T1000 (cell line): ENCODE measurements at regions not wholly inside any gene's neighbourhood (a gene's known extent, or its start where the extent isn't known, plus 50 kb on each side); places are given as distances from the start of the nearest gene placed in this dataset.
"Not testable (repeated sequence)": the region's sequence is repeated elsewhere in the genome, so short reads cannot be mapped to it uniquely, and the experiment has no call there.

Source experiments
- DNase-seq: peaks from one replicate; lab custom pipeline; 2025; ENCODE audit warnings: mixed read lengths; lab: John Stamatoyannopoulos, UW

GRCh38 chr13:80828759-80829158, 487.8 kb upstream of the SPRY2 start:
- DNase-seq, result no peak

- no peak for DNase-seq
Measured at GRCh38 chr13:80825276-80825675, 484.4 kb upstream of the SPRY2 start.

GRCh38 chr13:80824229-80824628, 483.3 kb upstream of the SPRY2 start:
- DNase-seq, result no peak

- no peak for DNase-seq
Measured at GRCh38 chr13:80823472-80823871, 482.5 kb upstream of the SPRY2 start.

- no peak for DNase-seq
Measured at GRCh38 chr13:80821466-80821865, 480.5 kb upstream of the SPRY2 start.

GRCh38 chr13:80817979-80818378, 477.1 kb upstream of the SPRY2 start:
- no peak for DNase-seq

GRCh38 chr13:80814541-80814940, 473.6 kb upstream of the SPRY2 start:
- no peak for DNase-seq

- DNase-seq, result not testable (repeated sequence)
Measured at GRCh38 chr13:80810294-80810693, 469.4 kb upstream of the SPRY2 start.

GRCh38 chr13:80802946-80803345, 462.0 kb upstream of the SPRY2 start:
- no peak for DNase-seq

- no peak for DNase-seq
Measured at GRCh38 chr13:80798576-80799133, 457.7 kb upstream of the SPRY2 start.

GRCh38 chr13:80787604-80788003, 446.7 kb upstream of the SPRY2 start:
- no peak for DNase-seq

GRCh38 chr13:80783926-80784565, 443.1 kb upstream of the SPRY2 start:
- no peak for DNase-seq

- no peak for DNase-seq
Measured at GRCh38 chr13:80782441-80782840, 441.5 kb upstream of the SPRY2 start.

GRCh38 chr13:80778297-80778696, 437.4 kb upstream of the SPRY2 start:
- no peak for DNase-seq

GRCh38 chr13:80757694-80758093, 416.8 kb upstream of the SPRY2 start:
- DNase-seq, result no peak

- no peak for DNase-seq
Measured at GRCh38 chr13:80755910-80756309, 415.0 kb upstream of the SPRY2 start.

- DNase-seq, result no peak
Measured at GRCh38 chr13:80754441-80754840, 413.5 kb upstream of the SPRY2 start.

GRCh38 chr13:80753866-80754265, 412.9 kb upstream of the SPRY2 start:
- DNase-seq, result no peak

GRCh38 chr13:80751854-80752253, 410.9 kb upstream of the SPRY2 start:
- no peak for DNase-seq

GRCh38 chr13:80744147-80744914, 403.4 kb upstream of the SPRY2 start:
- no peak for DNase-seq

GRCh38 chr13:80742033-80742432, 401.1 kb upstream of the SPRY2 start:
- no peak for DNase-seq

GRCh38 chr13:80740071-80740470, 399.1 kb upstream of the SPRY2 start:
- no peak for DNase-seq

GRCh38 chr13:80737513-80737912, 396.6 kb upstream of the SPRY2 start:
- no peak for DNase-seq
